ENCODE measurements at regions not wholly inside any gene's neighbourhood (a gene's known extent, or its start where the extent isn't known, plus 50 kb on each side); places are given as distances from the start of the nearest gene placed in this dataset.

DNA sequence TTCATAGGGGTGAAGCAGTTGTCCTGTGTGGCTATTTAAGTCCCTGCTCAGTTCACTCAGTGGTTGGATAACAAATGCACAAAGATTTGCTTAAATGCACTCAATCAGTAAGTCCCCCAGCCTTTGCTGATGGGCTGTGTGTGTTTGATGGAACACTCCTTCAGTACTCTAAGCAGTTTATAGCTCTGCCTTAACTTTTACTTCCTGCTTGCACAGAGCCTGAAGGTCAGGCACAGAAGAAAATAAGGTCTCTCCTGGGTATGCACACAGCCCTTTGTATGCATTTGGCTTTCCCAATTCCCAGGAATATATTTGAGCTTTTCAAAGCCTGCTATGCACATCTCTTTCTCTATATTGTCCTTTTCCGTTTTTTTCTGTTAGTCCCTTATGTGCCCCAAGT is 208.7 kb upstream of the STK17B start:
- TF ChIP-seq, protein P1, sequence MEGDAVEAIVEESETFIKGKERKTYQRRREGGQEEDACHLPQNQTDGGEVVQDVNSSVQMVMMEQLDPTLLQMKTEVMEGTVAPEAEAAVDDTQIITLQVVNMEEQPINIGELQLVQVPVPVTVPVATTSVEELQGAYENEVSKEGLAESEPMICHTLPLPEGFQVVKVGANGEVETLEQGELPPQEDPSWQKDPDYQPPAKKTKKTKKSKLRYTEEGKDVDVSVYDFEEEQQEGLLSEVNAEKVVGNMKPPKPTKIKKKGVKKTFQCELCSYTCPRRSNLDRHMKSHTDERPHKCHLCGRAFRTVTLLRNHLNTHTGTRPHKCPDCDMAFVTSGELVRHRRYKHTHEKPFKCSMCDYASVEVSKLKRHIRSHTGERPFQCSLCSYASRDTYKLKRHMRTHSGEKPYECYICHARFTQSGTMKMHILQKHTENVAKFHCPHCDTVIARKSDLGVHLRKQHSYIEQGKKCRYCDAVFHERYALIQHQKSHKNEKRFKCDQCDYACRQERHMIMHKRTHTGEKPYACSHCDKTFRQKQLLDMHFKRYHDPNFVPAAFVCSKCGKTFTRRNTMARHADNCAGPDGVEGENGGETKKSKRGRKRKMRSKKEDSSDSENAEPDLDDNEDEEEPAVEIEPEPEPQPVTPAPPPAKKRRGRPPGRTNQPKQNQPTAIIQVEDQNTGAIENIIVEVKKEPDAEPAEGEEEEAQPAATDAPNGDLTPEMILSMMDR (conservative IDR thresholded peaks at IDR 0.05) = no peak
- Mint-ChIP-seq H3K27me3 (ENCODE audit: low read depth) (no peaks in the 10 kb centered on the region), H3K9me3 (no peaks in the 10 kb centered on the region), H3K36me3 (ENCODE audit: low read depth) (no peaks in the 10 kb centered on the region), H3K4me3 (no peak overlapping the region), H3K27ac (ENCODE audit: unreplicated experiment) (no peak overlapping the region), H3K4me1 (no peaks in the 10 kb centered on the region)
- no peak for DNase-seq (ENCODE audit: low read depth, low spot score)

DNA sequence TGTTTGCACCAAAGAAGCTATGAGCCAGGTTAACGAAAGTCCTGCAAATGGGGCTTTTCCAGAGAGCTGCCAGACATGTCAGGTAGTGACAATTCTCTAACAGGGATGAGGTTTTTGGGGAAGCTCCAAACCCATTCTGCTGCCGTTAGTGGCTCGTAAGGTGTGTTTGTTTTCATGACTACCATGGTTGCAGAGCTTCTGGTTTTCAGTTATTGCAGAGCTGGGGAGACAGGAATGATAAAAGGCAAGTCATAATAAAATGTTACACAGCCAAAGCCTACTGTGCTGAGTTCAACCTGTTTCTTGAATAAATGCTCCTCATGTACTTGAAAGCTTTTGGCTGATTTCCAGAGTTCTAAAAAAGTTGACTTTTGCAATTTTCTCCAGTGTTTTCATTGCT is 209.2 kb upstream of the STK17B start:
- TF ChIP-seq, protein P1 (conservative IDR thresholded peaks at IDR 0.05) = no peak
- H3K36me3 Mint-ChIP-seq (ENCODE audit: low read depth) = no peaks in the 10 kb centered on the region
- H3K27ac Mint-ChIP-seq (ENCODE audit: unreplicated experiment) = no peak overlapping the region
- H3K27me3 Mint-ChIP-seq (ENCODE audit: low read depth) = no peaks in the 10 kb centered on the region
- H3K9me3 Mint-ChIP-seq = no peaks in the 10 kb centered on the region
- no peak for DNase-seq (ENCODE audit: low read depth, low spot score)
- no peaks in the 10 kb centered on the region for H3K4me1 Mint-ChIP-seq
- no peak overlapping the region for H3K4me3 Mint-ChIP-seq

DNA sequence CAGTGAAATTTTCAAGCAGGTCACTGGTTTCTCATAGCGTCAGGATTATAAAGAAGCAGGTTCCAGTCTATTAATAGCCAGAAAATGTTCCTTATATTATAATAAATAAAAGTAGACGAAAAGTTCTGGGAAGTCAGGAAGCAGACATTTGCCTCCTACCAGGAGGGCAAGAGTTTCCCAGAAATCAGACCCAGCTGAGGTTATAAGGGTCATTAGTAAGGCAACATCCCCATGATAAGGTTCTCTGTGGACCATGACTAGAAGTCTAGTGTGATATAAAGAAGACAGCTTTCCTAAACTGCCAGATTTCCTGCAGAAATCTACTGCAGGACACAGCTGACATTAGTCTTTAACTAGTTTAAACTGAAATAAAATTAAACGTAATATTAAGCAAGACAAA is 210.1 kb upstream of the STK17B start:
- Mint-ChIP-seq H3K27ac (ENCODE audit: unreplicated experiment) (no peak overlapping the region), H3K27me3 (ENCODE audit: low read depth) (no peaks in the 10 kb centered on the region)

DNA sequence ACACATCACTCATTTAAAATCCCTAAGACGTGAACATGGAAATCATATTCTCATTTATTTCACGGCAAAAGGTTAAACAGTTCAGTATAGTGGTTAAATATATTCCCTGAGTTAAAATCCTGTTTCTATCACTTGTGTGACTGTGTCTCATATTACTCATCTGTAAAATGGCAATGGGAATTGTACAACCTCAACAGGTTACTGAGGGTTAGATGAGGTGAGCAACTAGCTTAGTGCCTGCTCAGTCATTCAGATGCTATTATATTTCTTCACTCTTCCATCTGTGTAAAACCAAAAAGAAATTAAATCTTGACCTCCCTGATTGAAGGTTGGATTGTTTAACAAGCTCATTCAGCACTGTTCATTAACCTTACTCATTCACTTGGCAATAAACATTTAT is 212.4 kb upstream of the STK17B start:
- H3K4me3 Mint-ChIP-seq = no peak overlapping the region
- H3K4me1 Mint-ChIP-seq = no peaks in the 10 kb centered on the region
- TF ChIP-seq, protein P1 (conservative IDR thresholded peaks at IDR 0.05) = no peak
- H3K36me3 Mint-ChIP-seq (ENCODE audit: low read depth) = no peaks in the 10 kb centered on the region
- no peaks in the 10 kb centered on the region for H3K27me3 Mint-ChIP-seq (ENCODE audit: low read depth)
- no peak for DNase-seq (ENCODE audit: low read depth, low spot score)
- H3K9me3 Mint-ChIP-seq = no peaks in the 10 kb centered on the region
- H3K27ac Mint-ChIP-seq (ENCODE audit: unreplicated experiment) = no peak overlapping the region

More for the DNA sequence above, 210.1 kb upstream of the STK17B start:
- no peak for DNase-seq (ENCODE audit: low read depth, low spot score)
- H3K4me3 Mint-ChIP-seq = no peak overlapping the region
- no peaks in the 10 kb centered on the region for H3K9me3 Mint-ChIP-seq
- no peaks in the 10 kb centered on the region for H3K4me1 Mint-ChIP-seq
- H3K36me3 Mint-ChIP-seq (ENCODE audit: low read depth) = no peaks in the 10 kb centered on the region
- TF ChIP-seq, protein P1 (conservative IDR thresholded peaks at IDR 0.05) = no peak

DNA sequence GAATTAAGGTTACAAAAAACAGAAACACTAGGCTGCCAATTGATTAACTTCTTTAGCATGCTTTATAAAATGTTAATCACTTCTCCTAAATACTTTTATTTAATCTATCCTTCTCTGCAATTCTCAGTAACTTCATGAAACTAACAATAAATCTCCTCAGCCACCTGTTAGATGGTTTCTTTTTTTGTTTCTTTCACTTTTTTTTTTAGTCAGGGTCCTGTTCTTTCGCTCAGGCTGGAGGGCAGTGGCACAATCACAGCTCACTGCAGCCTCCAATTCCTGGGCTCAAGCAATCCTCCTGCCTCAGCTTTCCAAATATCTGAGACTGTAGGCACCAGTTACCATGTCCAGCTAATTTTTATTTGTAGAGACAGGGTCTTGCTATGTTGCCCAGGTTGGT is 213.4 kb upstream of the STK17B start:
- H3K4me3 Mint-ChIP-seq = no peak overlapping the region
- no peaks in the 10 kb centered on the region for H3K4me1 Mint-ChIP-seq
- H3K36me3 Mint-ChIP-seq (ENCODE audit: low read depth) = no peaks in the 10 kb centered on the region
- DNase-seq (ENCODE audit: low read depth, low spot score) = no peak
- H3K9me3 Mint-ChIP-seq = no peaks in the 10 kb centered on the region
- no peak overlapping the region for H3K27ac Mint-ChIP-seq (ENCODE audit: unreplicated experiment)
- TF ChIP-seq, protein P1 (conservative IDR thresholded peaks at IDR 0.05) = no peak
- no peaks in the 10 kb centered on the region for H3K27me3 Mint-ChIP-seq (ENCODE audit: low read depth)

DNA sequence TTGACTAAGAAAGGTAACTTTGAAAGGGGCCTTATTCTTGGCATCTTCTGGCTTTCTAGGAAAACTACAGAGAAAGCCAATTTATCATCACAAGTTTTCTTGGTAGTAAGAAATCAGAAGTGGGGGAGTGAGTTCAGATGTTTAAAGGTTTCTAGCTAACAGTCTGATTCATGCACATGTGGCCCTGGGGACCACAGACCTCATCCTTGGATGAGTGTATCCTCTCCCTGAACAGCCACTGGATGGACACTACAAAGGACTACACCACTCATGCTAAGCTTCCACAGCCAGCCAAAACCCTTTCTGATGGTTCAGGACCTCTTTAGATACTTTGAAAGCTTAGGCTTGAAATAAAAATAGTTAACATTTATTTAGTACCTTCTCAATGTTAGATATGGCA is 218.3 kb upstream of the STK17B start:
- Mint-ChIP-seq H3K9me3 (peaks cover 3% of the 10 kb centered on the region), H3K36me3 (ENCODE audit: low read depth) (peaks cover 2% of the 10 kb centered on the region), H3K4me1 (peaks cover 4% of the 10 kb centered on the region), H3K4me3 (no peak overlapping the region), H3K27ac (ENCODE audit: unreplicated experiment) (no peak overlapping the region), H3K27me3 (ENCODE audit: low read depth) (no peaks in the 10 kb centered on the region)
- DNase-seq (ENCODE audit: low read depth, low spot score) = no peak
- TF ChIP-seq, protein P1 (conservative IDR thresholded peaks at IDR 0.05) = no peak
